BE2C (cell line): ENCODE measurements at regions not wholly inside any gene's neighbourhood (a gene's known extent, or its start where the extent isn't known, plus 50 kb on each side); places are given as distances from the start of the nearest gene placed in this dataset.

Source experiments
- DNase-seq: peaks from one replicate; pipeline ENCODE4 v3.0.0-alpha.2; 2020
- H3K27me3 ChIP-seq: fragments of 250-450 bp; sonication (Bioruptor Pico); 2 replicates; pipeline ENCODE4 v1.5.1; 2020; ENCODE audit warnings: mild to moderate bottlenecking
- H3K36me3 ChIP-seq: fragments of 250-450 bp; sonication (Bioruptor Pico); 2 replicates; pipeline ENCODE4 v1.5.1; 2020; ENCODE audit warnings: mild to moderate bottlenecking
- H3K4me1 ChIP-seq: fragments of 250-450 bp; sonication (Bioruptor Pico); 2 replicates; pipeline ENCODE4 v1.5.1; 2020
- H3K4me3 ChIP-seq: 2 replicates; pipeline ENCODE4 v1.5.1; 2011; ENCODE audit warnings: low read depth, low read length
- H3K9me3 ChIP-seq: fragments of 250-450 bp; sonication (Bioruptor Pico); 2 replicates; pipeline ENCODE4 v1.5.1; 2020
- CTCF ChIP-seq: IDR thresholded peaks from 2 replicates; pipeline ENCODE4 v1.5.1; 2012; ENCODE audit warnings: mild to moderate bottlenecking, low read depth, low read length

- Histone ChIP-seq H3K9me3 (no peaks in the 10 kb centered on the region; the same call in 1 of the 2 replicates), H3K4me1 (no peaks in the 10 kb centered on the region), H3K27me3 (no peaks in the 10 kb centered on the region), H3K36me3 (no peaks in the 10 kb centered on the region), H3K4me3 (no peak overlapping the region)
- TF ChIP-seq CTCF: no peak
- no peak for DNase-seq
Measured at GRCh38 chr7:131145026-131145425, 182.7 kb upstream of the MKLN1 start.

- H3K4me3 ChIP-seq: no peak overlapping the region
- no peaks in the 10 kb centered on the region for H3K36me3 ChIP-seq
- no peak for DNase-seq
Measured at GRCh38 chr7:131145770-131146169, 181.9 kb upstream of the MKLN1 start.

GRCh38 chr7:131147604-131148003, 180.1 kb upstream of the MKLN1 start:
- Histone ChIP-seq H3K4me1 (peaks cover 2% of the 10 kb centered on the region; the same call in 1 of the 2 replicates), H3K9me3 (no peaks in the 10 kb centered on the region), H3K36me3 (no peaks in the 10 kb centered on the region), H3K27me3 (no peaks in the 10 kb centered on the region), H3K4me3 (no peak overlapping the region)
- no peak for DNase-seq
- no peak for TF ChIP-seq CTCF

More at GRCh38 chr7:131145770-131146169, 181.9 kb upstream of the MKLN1 start:
- Histone ChIP-seq H3K4me1 (no peaks in the 10 kb centered on the region), H3K27me3 (no peaks in the 10 kb centered on the region), H3K9me3 (no peaks in the 10 kb centered on the region; the same call in 1 of the 2 replicates)
- no peak for TF ChIP-seq CTCF

GRCh38 chr7:131148258-131148657, 179.4 kb upstream of the MKLN1 start:
- Histone ChIP-seq H3K9me3 (no peaks in the 10 kb centered on the region), H3K27me3 (no peaks in the 10 kb centered on the region), H3K36me3 (no peaks in the 10 kb centered on the region), H3K4me3 (no peak overlapping the region), H3K4me1 (peaks cover 2% of the 10 kb centered on the region; the same call in 1 of the 2 replicates)
- TF ChIP-seq CTCF: no peak
- no peak for DNase-seq

GRCh38 chr7:131148708-131149428, 178.8 kb upstream of the MKLN1 start:
- Histone ChIP-seq H3K4me1 (peaks cover 2% of the 10 kb centered on the region; the same call in 1 of the 2 replicates), H3K27me3 (no peaks in the 10 kb centered on the region), H3K4me3 (no peak overlapping the region), H3K36me3 (no peaks in the 10 kb centered on the region), H3K9me3 (no peaks in the 10 kb centered on the region)
- no peak for DNase-seq
- no peak for TF ChIP-seq CTCF

- Histone ChIP-seq H3K4me1 (peaks cover 2% of the 10 kb centered on the region; the same call in 1 of the 2 replicates), H3K36me3 (no peaks in the 10 kb centered on the region), H3K9me3 (no peaks in the 10 kb centered on the region), H3K27me3 (no peaks in the 10 kb centered on the region), H3K4me3 (no peak overlapping the region)
- no peak for DNase-seq
- TF ChIP-seq CTCF: no peak
Measured at GRCh38 chr7:131149429-131149773, 178.3 kb upstream of the MKLN1 start.
